GM18868 (cell line): ENCODE measurements at regions not wholly inside any gene's neighbourhood (a gene's known extent, or its start where the extent isn't known, plus 50 kb on each side); places are given as distances from the start of the nearest gene placed in this dataset.
"Not testable (repeated sequence)": the region's sequence is repeated elsewhere in the genome, so short reads cannot be mapped to it uniquely, and the experiment has no call there.

ENCODE experiments used
- ATAC-seq: cut with Tn5 transposase; IDR thresholded peaks from one replicate; pipeline ENCODE4 v1.9.1; 2021; ENCODE audit warnings: mild to moderate bottlenecking, moderate library complexity; ENCODE audit not compliant: unreplicated experiment

DNA sequence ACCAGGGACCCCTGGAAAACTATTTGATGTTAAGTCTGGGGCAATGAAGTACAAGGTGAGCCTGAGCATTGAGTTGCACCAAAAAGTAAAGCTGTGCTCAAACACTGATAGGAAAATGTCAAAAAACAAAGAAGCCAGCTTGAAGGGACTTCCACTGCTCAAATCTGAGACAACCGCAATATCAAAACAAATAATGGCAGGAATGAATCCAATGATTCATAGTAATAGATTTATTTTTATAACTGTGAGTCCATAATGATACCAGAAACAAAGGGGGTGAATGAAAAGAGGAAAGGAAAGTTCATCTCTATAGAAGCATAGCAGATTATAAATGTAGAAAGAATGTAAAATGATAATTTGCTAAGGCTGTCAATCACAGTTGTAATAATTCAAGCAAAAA, 237.3 kb upstream of the ZBTB20 start:
- ATAC-seq, result no peak

DNA sequence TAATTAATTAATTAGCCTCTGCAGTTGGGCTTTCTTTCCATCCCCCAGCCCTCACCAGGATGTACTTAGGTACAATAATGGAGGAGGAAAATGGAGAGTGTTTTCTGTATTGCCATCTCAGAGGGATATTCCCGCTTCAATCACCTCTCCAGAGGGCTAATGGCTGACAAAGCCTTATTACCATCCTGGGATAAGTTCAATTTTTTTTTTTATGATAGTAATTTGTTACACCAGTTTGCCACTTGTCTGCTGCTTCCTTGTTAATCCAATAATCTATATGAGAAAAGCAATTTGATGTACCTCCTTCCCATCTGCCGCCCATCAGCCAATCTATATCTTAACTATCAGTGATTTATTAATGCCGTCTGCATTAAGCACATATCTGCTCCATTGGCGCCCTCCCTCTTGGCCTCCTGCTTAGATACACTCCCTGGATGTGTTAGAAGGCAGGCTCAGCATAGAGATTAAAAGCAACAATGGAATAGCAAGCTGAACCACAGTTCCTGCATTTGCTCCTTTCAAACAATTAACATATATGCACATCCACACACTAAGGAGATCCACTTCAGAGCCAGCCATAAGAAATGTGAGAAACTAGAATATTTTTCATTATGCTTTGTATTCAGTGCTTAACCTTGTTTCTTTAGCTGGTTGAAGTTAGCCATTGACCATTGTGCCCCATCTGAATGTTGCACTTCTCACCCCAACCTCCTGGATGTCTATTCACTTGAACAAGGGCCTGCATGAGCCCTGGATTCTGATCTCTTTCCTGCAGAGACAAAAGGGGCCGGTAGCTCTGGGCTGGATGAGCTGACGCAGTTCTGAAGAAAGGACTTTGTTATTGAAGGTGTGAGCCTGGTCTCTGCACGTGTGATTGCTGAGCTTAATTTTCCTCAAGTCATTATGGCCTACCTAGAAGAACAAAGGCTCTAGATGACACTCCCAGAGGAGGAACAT, 237.3 kb upstream of the GAP43 start:
- ATAC-seq, result no peak

DNA sequence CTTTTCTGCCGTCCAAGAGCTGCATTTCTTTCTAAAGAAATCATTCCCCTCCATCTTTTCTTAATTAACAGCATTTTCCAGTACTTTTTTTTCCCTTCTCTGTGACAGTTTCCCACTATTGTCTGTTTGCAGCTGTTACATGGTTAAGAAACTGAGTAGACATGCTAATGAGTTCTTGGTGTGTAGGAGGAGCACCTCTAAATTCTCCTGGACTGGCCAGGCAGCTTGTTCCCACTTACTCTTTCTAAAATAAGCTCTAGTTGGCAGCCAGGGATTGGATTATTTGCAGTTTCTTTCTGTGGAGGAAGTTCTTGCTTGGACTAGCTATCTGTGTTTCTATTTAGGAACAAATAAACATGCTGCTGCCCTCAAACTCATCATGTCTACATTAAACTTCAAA, 235.1 kb upstream of the GAP43 start:
- no peak for ATAC-seq

DNA sequence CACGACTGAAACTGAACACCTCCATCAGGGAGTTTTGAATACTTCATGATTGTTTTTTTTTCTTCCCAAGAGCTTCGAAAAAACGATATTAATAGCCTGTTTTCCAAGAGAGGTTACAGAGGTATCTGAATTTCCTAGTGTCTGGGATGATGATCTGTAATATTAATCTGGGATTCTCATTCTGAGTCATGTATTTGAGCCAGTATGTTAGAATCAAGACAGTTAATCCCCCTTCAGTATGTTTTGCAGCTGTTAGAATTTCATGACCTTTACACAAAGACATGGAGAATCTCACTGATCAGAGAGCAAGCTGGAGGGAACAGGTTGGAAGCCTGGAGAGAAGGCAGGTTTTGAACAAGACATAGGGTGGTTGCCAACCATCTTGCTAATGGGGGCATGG, 234.5 kb upstream of the GAP43 start:
- ATAC-seq, result no peak

DNA sequence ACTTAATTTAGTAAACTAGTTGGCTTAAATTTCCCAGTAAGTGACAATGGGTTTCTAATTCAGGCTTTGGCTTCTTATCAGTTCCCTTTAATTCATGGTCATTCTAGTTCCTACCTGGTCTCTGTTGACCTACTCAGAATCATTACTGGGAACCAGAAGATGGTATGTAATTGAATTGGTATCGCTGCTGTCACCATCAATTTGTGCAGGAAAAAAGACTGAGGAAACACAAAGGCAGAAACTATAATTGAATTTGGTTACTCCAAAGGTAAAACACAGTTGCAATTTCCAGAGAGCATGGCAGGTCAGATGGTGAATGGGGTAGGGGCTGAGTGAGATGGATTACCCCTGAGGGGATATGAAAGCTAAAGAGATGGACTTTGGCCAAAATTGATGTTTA, 226.5 kb upstream of the GAP43 start:
- no peak for ATAC-seq

DNA sequence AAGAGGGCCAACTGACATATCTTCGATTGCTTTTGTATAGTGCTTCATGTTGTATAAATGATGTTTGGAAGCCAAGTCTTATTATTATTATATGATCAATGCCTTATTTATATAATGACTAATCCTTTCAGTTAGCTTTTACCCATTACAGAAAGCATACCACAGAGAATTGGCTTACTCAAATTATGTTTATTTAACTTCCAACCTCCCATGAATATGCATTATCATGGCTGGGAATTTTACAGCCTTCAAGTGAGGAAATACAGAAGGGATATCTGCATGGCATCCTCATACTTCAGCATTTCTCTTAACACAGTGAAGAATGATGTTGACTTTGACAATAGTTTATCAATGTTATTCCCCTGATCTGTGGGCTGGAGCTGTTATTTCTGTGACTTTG, 225.9 kb upstream of the GAP43 start:
- no peak for ATAC-seq

DNA sequence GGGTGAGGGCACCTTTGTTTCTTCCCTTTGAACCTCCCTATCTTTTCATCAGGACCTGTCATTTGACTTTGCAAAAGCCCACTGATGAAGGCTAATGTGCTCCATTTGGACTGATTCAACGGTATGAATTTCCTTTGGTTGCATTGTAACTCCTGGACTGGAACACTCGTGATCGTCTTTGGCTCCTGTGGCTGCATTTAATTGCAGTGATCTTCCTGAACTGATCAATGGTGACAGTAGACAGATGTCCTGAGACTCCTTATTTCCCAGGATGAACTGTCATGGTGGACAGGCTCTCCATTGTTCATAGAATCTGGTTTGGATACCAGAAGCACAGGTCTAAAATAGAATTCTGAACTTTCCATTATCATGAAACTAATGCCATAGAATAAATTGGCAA, 224.8 kb upstream of the GAP43 start:
- no peak for ATAC-seq

DNA sequence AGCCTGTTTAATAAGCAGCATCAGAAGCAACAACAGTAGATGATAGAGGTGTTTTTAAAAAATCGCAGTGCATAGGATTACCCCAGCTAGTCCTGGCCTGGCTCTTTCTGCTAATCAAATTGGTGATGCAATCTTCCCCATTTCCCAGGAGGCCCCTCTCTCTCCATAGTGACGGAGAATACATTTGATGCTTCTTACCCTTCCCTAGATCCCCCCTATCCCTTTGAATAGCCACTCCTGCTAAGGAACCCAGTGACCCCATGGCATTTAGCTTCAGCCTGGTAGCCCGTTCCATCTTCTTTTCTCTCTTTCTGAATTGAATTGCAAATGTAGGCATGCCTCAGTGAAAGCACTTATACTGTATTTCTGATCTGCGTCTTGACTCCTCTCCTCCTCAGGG, 223.6 kb upstream of the GAP43 start:
- no peak for ATAC-seq

DNA sequence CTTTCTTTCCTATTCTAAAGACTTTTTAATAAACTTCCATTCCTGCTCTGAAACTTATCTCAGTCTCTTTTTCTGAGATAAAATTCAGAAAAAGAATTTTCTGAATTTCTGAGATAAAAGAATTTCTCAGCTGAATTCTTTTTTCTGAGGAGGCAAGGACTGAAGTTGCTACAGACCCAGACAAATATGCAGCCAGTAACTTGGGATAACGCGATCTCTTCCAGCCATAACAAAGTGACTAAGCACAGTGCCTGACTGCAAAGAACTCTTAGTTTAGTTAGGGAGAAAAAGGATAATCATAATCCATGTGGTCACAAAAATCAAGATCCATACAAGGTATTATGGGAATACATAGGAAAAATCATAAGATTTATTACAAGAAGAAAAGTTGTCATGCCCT, 222.0 kb upstream of the GAP43 start:
- ATAC-seq, result no peak

DNA sequence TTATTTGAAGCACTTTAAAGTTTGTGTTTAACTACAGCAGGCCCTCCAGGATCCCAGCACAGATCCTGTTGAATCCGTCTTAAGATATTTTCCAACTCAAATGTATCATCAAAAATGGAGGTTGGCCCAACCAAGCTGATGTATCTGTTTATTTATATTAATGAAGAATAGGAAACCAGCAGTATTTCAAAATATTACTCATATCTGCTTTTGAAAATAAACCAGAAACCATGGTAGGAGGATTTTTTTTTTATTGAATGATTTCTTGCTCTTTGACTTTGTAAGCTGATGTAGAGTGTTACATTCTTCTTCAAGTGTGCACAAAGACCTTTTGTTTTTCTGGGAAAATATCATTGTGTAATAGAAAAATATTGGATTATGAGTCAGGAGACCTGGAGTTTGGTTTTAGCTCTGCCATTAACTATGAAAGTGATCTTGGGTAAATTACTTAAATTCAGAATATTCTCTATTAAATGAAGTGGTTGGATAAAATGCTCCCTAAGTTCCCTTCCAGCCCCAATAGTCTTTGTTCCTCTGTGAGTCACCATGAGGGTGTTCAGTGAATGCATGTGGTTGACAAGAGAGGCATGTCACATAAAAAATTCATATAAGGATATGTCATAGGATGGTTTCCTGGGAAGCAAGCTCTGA, 221.3 kb upstream of the GAP43 start:
- ATAC-seq, result no peak

DNA sequence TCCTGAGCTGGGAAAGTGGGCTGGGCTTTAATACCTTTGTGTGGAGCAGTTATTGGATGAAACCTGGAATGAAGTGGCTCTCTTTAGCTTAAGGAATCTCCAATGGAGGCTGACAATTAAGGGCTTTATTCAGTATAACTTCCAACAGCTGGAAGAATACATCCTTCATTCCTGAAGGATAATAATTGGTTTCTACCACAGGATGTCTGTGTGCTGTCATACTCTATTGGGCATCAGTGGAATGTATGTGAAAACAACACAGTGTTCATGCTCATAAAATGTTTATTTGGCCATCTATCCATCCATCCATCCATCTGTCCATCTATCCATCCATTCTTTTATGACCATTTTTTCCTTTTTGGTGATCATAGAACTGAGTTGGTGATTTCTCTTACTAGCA, 220.7 kb upstream of the GAP43 start:
- no peak for ATAC-seq

DNA sequence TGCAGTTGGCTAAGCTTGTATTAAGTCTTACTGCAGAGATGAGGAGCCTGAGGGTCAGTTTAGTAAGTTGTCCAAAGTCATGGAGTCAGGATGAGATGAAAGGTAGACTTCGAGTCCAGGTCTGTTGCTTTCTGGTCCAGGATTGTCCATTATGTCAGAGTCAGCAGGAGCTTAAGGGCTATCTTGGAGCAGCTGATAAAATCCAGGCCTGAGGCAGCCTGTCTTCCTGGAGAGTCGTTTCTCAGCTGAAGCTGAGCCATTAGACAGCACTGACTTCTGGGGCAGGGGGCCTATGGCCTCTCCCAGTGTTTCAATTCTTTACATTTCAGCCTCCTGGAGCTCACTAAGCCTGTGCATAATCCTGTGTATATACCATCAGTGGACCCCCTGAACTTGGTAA, 219.5 kb upstream of the GAP43 start:
- ATAC-seq, result no peak

DNA sequence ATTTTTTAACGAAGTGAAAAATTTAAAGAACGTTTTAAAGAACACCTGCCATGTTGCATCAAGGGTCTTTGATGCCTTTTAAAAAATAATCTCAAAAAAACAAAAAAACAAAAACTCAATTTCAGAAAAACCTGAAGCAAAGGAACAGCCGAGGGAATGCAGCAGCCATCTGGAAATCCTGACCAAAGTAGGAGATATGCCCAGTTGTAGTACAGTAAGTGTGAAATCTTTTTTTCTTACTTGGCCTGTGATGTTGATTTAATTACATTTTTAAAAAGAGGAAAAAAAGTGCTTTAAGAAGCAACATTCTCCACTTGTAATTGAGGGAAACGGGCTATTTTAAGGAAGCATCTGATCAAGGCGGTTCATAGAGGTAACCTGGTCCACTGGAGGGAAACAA, 213.7 kb upstream of the GAP43 start:
- no peak for ATAC-seq

DNA sequence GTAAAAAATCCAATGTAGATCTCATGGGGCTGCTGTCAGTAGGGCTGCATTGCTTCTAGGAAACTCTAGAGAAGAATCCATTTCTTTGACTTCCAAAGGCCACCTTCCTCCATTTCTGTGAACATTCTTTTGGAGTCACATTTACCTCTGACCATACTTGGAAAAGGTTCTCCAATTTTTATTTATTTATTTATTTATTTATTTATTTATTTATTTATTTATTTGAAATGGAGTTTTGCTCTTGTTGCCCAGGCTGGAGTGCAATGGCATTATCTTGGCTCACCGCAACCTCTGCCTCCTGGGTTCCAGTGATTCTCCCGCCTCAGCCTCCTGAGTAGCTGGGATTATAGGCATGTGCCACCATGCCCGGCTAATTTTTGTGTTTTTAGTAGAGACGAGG, 208.7 kb upstream of the GAP43 start:
- ATAC-seq, result not testable (repeated sequence)

DNA sequence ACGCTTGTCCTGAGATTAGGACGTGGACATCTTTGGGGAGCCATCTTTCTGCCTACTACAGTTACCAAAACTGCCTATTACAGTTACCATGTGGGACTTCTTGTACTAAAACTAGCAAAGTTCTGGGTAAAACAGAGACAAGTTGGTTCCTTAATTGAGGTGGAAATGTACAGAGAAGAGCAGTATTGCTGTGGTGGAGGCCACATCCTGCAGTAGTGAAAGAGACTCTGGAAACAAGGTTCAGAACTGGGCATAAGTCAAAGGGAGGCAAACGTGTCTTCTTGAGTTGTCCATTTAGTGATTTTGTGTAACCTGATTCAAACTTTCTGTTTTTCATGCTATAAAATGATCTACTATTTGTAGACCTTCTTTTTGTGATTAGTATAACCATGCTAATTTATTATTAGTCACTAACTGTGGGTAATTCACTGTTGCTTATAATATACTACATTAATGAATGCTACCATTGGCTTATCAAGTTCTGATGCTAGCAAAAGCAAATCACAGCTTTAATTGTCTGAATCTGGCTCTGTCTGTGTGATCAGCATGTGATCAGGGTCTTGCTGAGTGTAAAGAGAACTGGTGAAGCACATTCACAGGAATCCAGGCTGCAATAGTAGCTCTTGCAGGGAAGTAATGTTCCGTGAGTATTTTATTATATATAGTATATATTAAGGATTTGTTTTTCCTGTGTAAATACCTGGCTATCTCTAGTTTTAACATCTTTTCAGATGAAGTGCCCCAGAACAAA, 207.9 kb upstream of the GAP43 start:
- ATAC-seq, result no peak

DNA sequence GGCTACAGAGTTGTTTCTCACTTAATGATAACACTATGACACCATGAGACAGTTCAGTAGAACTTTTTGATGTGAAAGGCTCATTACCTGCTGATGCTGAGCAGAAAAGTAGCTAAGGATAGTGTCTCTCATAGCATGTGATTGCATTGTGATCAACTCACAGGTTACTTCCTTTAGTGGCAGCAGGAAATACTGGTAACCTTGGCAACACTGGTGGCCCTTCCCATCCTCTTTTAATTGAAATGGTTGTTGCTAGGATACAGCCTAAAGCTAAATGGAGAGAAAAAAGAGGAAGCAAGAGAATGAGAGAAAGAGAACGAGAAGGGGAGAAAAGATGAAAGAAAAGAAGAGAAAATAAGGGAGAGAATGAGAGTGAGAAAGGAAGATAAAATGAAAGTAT, 204.7 kb upstream of the GAP43 start:
- ATAC-seq, result no peak

DNA sequence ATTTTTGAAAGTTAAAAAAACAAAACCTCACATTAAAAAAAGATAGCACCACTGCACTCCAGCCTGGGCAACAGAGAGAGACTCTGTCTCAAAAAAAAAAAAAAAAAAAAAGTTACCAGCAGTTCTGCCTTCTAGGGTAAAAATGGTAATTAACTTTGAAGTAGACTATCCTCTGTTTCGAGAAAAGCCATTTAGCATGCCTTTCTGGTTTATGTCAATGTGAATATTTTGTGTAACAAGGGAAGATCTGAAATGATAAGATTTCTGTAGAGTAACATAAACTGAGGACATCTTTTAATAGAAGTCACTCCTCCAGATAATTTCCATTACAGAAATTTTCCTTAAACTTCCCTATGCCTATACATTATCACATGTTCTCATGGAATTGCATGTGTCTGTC, 203.2 kb upstream of the GAP43 start:
- ATAC-seq, result no peak

DNA sequence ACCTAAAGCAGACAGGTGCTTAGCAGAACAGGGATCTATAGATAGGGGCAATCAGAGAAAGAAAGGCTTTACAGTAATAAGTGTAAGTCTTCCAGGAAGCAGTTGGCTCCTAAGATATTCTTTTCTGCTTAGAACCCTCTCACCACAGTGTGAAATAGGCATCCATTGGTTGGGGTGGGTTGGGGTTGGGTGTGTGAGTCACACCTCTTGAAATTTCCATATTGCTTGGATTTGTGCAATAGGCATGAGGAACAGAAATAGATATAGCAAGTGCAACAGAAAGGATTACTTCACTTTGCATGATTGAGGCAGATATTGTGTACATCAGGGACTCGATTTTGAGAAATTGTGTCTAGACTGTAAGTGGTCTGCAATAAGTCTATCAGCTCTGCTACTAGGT, 200.1 kb upstream of the GAP43 start:
- ATAC-seq, result no peak

DNA sequence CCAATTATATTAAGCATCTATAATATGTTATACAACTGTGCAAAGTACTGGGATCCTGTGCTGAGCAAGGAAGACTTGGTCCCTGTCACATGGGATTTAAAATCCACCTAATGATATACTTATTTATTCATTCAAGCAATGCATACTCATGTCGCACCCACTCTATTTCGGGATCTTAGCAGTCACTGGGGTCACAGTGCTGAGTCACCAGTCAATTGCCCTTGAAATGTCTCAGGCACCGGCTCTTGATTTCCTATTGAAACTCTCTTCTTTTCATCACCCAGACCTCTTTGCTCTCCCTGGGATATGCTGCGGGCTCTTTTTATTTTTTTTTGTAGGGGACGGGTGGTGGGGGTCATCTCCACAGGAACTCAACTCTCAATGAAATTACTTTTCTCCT, 194.5 kb upstream of the GAP43 start:
- ATAC-seq, result no peak

DNA sequence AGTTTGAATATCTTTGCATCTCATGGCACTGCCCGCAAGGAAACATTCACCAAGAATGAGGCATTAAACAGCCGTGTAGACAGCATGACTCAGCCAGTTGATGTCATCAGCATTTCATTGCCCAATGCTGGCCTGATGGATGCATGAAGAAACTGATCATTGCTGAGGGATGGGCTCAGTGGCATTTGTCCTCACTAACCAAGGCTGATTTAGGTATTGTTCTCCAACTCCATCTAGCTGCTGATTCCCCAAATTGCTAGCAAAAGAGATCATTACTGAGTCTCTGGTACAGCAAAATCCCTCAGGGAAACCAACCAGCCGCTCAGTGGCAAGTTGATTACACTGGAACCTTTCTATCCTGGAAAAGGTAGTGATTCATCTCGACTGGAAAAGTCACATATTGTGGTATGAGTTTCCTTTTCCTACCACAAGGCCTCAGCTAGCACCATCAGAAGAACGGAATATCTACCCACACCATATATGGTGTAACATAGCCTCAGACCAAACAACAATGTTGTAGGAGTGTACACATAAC, 186.5 kb upstream of the GAP43 start:
- ATAC-seq, result no peak

DNA sequence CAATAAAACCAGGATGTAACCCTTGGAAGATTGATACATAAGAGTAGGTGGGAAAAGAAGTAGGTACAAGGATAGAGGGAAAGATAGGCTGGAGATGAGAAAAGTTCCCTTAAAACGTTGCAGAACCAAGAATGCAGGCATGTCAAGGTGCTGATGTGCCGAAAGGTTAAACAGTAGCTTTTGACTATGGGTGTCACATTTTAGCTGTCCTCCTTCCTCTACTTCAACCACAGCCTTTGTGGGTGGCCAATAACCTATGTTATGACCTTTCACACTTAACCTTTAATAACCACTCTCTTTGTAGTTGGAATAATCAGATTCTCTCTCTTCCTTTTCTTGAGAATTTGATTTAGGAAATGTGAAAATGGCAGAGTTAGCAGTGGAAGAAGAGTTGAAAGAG, 184.5 kb upstream of the GAP43 start:
- no peak for ATAC-seq

DNA sequence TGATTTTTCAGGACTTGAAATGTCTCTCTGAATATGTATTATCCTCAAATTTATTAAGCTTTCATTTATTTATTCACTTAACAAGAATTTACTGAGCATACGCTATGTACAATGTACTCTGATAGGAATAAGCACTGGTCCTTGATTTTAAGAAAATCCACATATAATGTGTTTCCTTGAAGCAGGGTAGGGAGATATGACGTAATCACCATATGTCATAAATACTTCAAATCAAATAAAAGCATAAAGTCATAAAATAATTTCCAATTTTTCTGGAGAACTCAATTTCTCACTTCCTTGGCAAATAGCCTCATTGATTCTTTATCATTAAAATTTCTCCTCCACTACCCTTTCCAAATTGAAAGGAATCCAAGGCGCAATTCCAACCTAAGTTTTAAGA, 177.8 kb upstream of the GAP43 start:
- no peak for ATAC-seq
